ENCODE measurements at regions not wholly inside any gene's neighbourhood (a gene's known extent, or its start where the extent isn't known, plus 50 kb on each side); places are given as distances from the start of the nearest gene placed in this dataset.

GRCh38 chr4:3831529-3832150 lies 65.5 kb downstream of the ADRA2C start:
- TF ChIP-seq CTCF (conservative IDR thresholded peaks at IDR 0.05; ENCODE audit: low read depth, low read length) (no peak), EZH2 (IDR thresholded peaks at IDR 0.05; ENCODE audit: borderline replicate concordance, low read depth, low read length, poor library complexity, severe bottlenecking) (no peak)
- no peak overlapping the region for H3K4me3 ChIP-seq (ENCODE audit: low read depth, low read length, poor library complexity, severe bottlenecking)
- DNase-seq (ENCODE audit: low spot score), result no peak
- peaks cover 38% of the 10 kb centered on the region for H3K4me1 ChIP-seq (ENCODE audit: insufficient read depth, low read length, poor library complexity, severe bottlenecking)
- ChIA-PET POLR2A (ENCODE audit: low non-redundant PET) (no interaction called here), CTCF (no interaction called here)
- H3K27ac ChIP-seq (ENCODE audit: low read depth, low read length, poor library complexity, severe bottlenecking), result no peak overlapping the region
- BruUV-seq (replicated peaks), result no TSS peak
- H3K27me3 ChIP-seq (replicated peaks; ENCODE audit: insufficient read depth, low read depth, low read length, poor library complexity), result no peaks in the 10 kb centered on the region
- H3K9me3 ChIP-seq (ENCODE audit: low read depth, low read length, poor library complexity, severe bottlenecking), result no peaks in the 10 kb centered on the region
- no peaks in the 10 kb centered on the region for H3K36me3 ChIP-seq (ENCODE audit: insufficient read depth, low read length, poor library complexity, severe bottlenecking)
- intact Hi-C loops (cut with micrococcal nuclease; ENCODE audit: unreplicated experiment), result no loop called here

GRCh38 chr4:3832536-3833220 lies 66.5 kb downstream of the ADRA2C start:
- ChIA-PET CTCF (no interaction called here), POLR2A (ENCODE audit: low non-redundant PET) (no interaction called here)
- no peaks in the 10 kb centered on the region for H3K27me3 ChIP-seq (replicated peaks; ENCODE audit: insufficient read depth, low read depth, low read length, poor library complexity)
- no peak overlapping the region for H3K27ac ChIP-seq (ENCODE audit: low read depth, low read length, poor library complexity, severe bottlenecking)
- H3K36me3 ChIP-seq (ENCODE audit: insufficient read depth, low read length, poor library complexity, severe bottlenecking), result no peaks in the 10 kb centered on the region
- DNase-seq (ENCODE audit: low spot score), result no peak
- intact Hi-C loops (cut with micrococcal nuclease; ENCODE audit: unreplicated experiment), result no loop called here
- H3K4me1 ChIP-seq (ENCODE audit: insufficient read depth, low read length, poor library complexity, severe bottlenecking), result peaks cover 33% of the 10 kb centered on the region
- BruUV-seq (replicated peaks), result no TSS peak
- TF ChIP-seq EZH2 (IDR thresholded peaks at IDR 0.05; ENCODE audit: borderline replicate concordance, low read depth, low read length, poor library complexity, severe bottlenecking) (no peak), CTCF (conservative IDR thresholded peaks at IDR 0.05; ENCODE audit: low read depth, low read length) (no peak)
- H3K4me3 ChIP-seq (ENCODE audit: low read depth, low read length, poor library complexity, severe bottlenecking), result no peak overlapping the region
- no peaks in the 10 kb centered on the region for H3K9me3 ChIP-seq (ENCODE audit: low read depth, low read length, poor library complexity, severe bottlenecking)

GRCh38 chr4:3833326-3833989 lies 67.3 kb downstream of the ADRA2C start:
- CTCF ChIA-PET, result no interaction called here
- POLR2A ChIA-PET (ENCODE audit: low non-redundant PET), result no interaction called here

More at GRCh38 chr4:3833326-3833989, 67.3 kb downstream of the ADRA2C start:
- Histone ChIP-seq H3K4me3 (ENCODE audit: low read depth, low read length, poor library complexity, severe bottlenecking) (no peak overlapping the region), H3K27ac (ENCODE audit: low read depth, low read length, poor library complexity, severe bottlenecking) (no peak overlapping the region), H3K9me3 (ENCODE audit: low read depth, low read length, poor library complexity, severe bottlenecking) (no peaks in the 10 kb centered on the region), H3K36me3 (ENCODE audit: insufficient read depth, low read length, poor library complexity, severe bottlenecking) (no peaks in the 10 kb centered on the region), H3K4me1 (ENCODE audit: insufficient read depth, low read length, poor library complexity, severe bottlenecking) (peaks cover 25% of the 10 kb centered on the region), H3K27me3 (replicated peaks; ENCODE audit: insufficient read depth, low read depth, low read length, poor library complexity) (no peaks in the 10 kb centered on the region)
- no TSS peak for BruUV-seq (replicated peaks)
- no peak for TF ChIP-seq EZH2 (IDR thresholded peaks at IDR 0.05; ENCODE audit: borderline replicate concordance, low read depth, low read length, poor library complexity, severe bottlenecking)
- no peak for TF ChIP-seq CTCF (conservative IDR thresholded peaks at IDR 0.05; ENCODE audit: low read depth, low read length)
- intact Hi-C loops (cut with micrococcal nuclease; ENCODE audit: unreplicated experiment), result no loop called here
- DNase-seq (ENCODE audit: low spot score), result no peak

Measured in A673 (cell line).